ENCODE measurements at regions not wholly inside any gene's neighbourhood (a gene's known extent, or its start where the extent isn't known, plus 50 kb on each side); places are given as distances from the start of the nearest gene placed in this dataset.

- no peaks in the 10 kb centered on the region for H3K36me3 ChIP-seq (replicated peaks; ENCODE audit: insufficient read depth, low read depth)
Observed at GRCh38 chr2:2764739-2765138, 433.7 kb upstream of the MYT1L start.

GRCh38 chr2:2764001-2764355, 432.9 kb upstream of the MYT1L start:
- TF ChIP-seq CTCF (IDR thresholded peaks at IDR 0.05; ENCODE audit: poor library complexity) = no peak
- no peak for TF ChIP-seq EZH2phosphoT487 (IDR thresholded peaks at IDR 0.05; ENCODE audit: low read depth, severe bottlenecking, unreplicated experiment)
- no peak for TF ChIP-seq EZH2 (IDR thresholded peaks at IDR 0.05; ENCODE audit: borderline replicate concordance)
- Histone ChIP-seq H3K9me3 (ENCODE audit: low read depth) (no peaks in the 10 kb centered on the region), H3K36me3 (replicated peaks; ENCODE audit: insufficient read depth, low read depth) (no peaks in the 10 kb centered on the region), H3K27me3 (no peaks in the 10 kb centered on the region), H3K4me3 (no peak overlapping the region), H3K4me2 (no peak overlapping the region), H3K79me2 (no peaks in the 10 kb centered on the region), H2AFZ (no peak overlapping the region), H3K27ac (no peak overlapping the region), H3K9me2 (replicated peaks; ENCODE audit: insufficient read depth) (no peaks in the 10 kb centered on the region), H4K20me1 (ENCODE audit: insufficient read depth, poor library complexity, severe bottlenecking) (no peaks in the 10 kb centered on the region), H3K4me1 (ENCODE audit: insufficient read depth) (peaks cover 4% of the 10 kb centered on the region)
- no peak for DNase-seq (ENCODE audit: low spot score)
- WGBS (ENCODE audit: low lambda C conversion rate, missing lambda C conversion rate) = 89% methylated on average over 5 of the region's 5 CpGs

More at GRCh38 chr2:2764739-2765138, 433.7 kb upstream of the MYT1L start:
- no peaks in the 10 kb centered on the region for H3K9me2 ChIP-seq (replicated peaks; ENCODE audit: insufficient read depth)
- H4K20me1 ChIP-seq (ENCODE audit: insufficient read depth, poor library complexity, severe bottlenecking) = no peaks in the 10 kb centered on the region
- no peaks in the 10 kb centered on the region for H3K79me2 ChIP-seq
- no peak for TF ChIP-seq EZH2 (IDR thresholded peaks at IDR 0.05; ENCODE audit: borderline replicate concordance)
- no peak for TF ChIP-seq CTCF (IDR thresholded peaks at IDR 0.05; ENCODE audit: poor library complexity)
- TF ChIP-seq EZH2phosphoT487 (IDR thresholded peaks at IDR 0.05; ENCODE audit: low read depth, severe bottlenecking, unreplicated experiment) = no peak
- H3K4me2 ChIP-seq = no peak overlapping the region
- no peak overlapping the region for H2AFZ ChIP-seq
- H3K27me3 ChIP-seq = no peaks in the 10 kb centered on the region
- no peak overlapping the region for H3K4me3 ChIP-seq
- H3K4me1 ChIP-seq (ENCODE audit: insufficient read depth) = peaks cover 4% of the 10 kb centered on the region
- 95% methylated on average over 18 of the region's 18 CpGs for WGBS (ENCODE audit: low lambda C conversion rate, missing lambda C conversion rate)
- no peaks in the 10 kb centered on the region for H3K9me3 ChIP-seq (ENCODE audit: low read depth)
- H3K27ac ChIP-seq = no peak overlapping the region
- no peak for DNase-seq (ENCODE audit: low spot score)

GRCh38 chr2:2763351-2764000, 432.4 kb upstream of the MYT1L start:
- H3K36me3 ChIP-seq (replicated peaks; ENCODE audit: insufficient read depth, low read depth) = no peaks in the 10 kb centered on the region
- no peak overlapping the region for H3K4me2 ChIP-seq
- H3K9me3 ChIP-seq (ENCODE audit: low read depth) = no peaks in the 10 kb centered on the region
- DNase-seq (ENCODE audit: low spot score) = no peak
- 71% methylated on average over 25 of the region's 25 CpGs for WGBS (ENCODE audit: low lambda C conversion rate, missing lambda C conversion rate)
- H3K79me2 ChIP-seq = no peaks in the 10 kb centered on the region
- H3K4me3 ChIP-seq = no peak overlapping the region
- no peaks in the 10 kb centered on the region for H3K27me3 ChIP-seq
- H3K4me1 ChIP-seq (ENCODE audit: insufficient read depth) = peaks cover 4% of the 10 kb centered on the region
- no peak overlapping the region for H3K27ac ChIP-seq
- H3K9me2 ChIP-seq (replicated peaks; ENCODE audit: insufficient read depth) = no peaks in the 10 kb centered on the region
- TF ChIP-seq CTCF (IDR thresholded peaks at IDR 0.05; ENCODE audit: poor library complexity) = no peak
- TF ChIP-seq EZH2phosphoT487 (IDR thresholded peaks at IDR 0.05; ENCODE audit: low read depth, severe bottlenecking, unreplicated experiment) = no peak
- TF ChIP-seq EZH2 (IDR thresholded peaks at IDR 0.05; ENCODE audit: borderline replicate concordance) = no peak
- no peak overlapping the region for H2AFZ ChIP-seq
- H4K20me1 ChIP-seq (ENCODE audit: insufficient read depth, poor library complexity, severe bottlenecking) = no peaks in the 10 kb centered on the region
